ENCODE measurements at regions not wholly inside any gene's neighbourhood (a gene's known extent, or its start where the extent isn't known, plus 50 kb on each side); places are given as distances from the start of the nearest gene placed in this dataset.

GRCh38 chr17:34177642-34178041, 77.4 kb upstream of the CCL2 start:
- Mint-ChIP-seq H3K36me3 (ENCODE audit: low read depth) (no peaks in the 10 kb centered on the region), H3K27me3 (peaks cover 68% of the 10 kb centered on the region), H3K4me1 (peaks cover 3% of the 10 kb centered on the region), H3K27ac (no peak overlapping the region), H3K4me3 (no peak overlapping the region)
- DNase-seq (no peak), ATAC-seq (no peak)
- H3K9me3 ChIP-seq (ENCODE audit: control insufficient read depth, low read length, poor library complexity, severe bottlenecking), result no peaks in the 10 kb centered on the region

GRCh38 chr17:34178092-34178491, 77.0 kb upstream of the CCL2 start:
- ATAC-seq, result no peak
- no peak for DNase-seq
- no peak overlapping the region for H3K27ac Mint-ChIP-seq
- H3K4me3 Mint-ChIP-seq, result no peak overlapping the region
- H3K4me1 Mint-ChIP-seq, result peaks cover 3% of the 10 kb centered on the region
- no peaks in the 10 kb centered on the region for H3K9me3 ChIP-seq (ENCODE audit: control insufficient read depth, low read length, poor library complexity, severe bottlenecking)
- H3K27me3 Mint-ChIP-seq, result peaks cover 73% of the 10 kb centered on the region
- H3K36me3 Mint-ChIP-seq (ENCODE audit: low read depth), result no peaks in the 10 kb centered on the region

- DNase-seq (no peak), ATAC-seq (no peak)
- H3K27me3 Mint-ChIP-seq, result peaks cover 82% of the 10 kb centered on the region
- H3K27ac Mint-ChIP-seq, result no peak overlapping the region
- peaks cover 7% of the 10 kb centered on the region for H3K4me1 Mint-ChIP-seq
- H3K4me3 Mint-ChIP-seq, result no peak overlapping the region
- H3K9me3 ChIP-seq (ENCODE audit: control insufficient read depth, low read length, poor library complexity, severe bottlenecking), result no peaks in the 10 kb centered on the region
- H3K36me3 Mint-ChIP-seq (ENCODE audit: low read depth), result no peaks in the 10 kb centered on the region
These were observed 72.9 kb upstream of the CCL2 start for GRCh38 chr17:34182036-34182803.

- Mint-ChIP-seq H3K36me3 (ENCODE audit: low read depth) (no peaks in the 10 kb centered on the region), H3K4me1 (peaks cover 8% of the 10 kb centered on the region), H3K27ac (no peak overlapping the region), H3K27me3 (peaks cover 59% of the 10 kb centered on the region), H3K4me3 (no peak overlapping the region)
- DNase-seq (no peak), ATAC-seq (no peak)
- H3K9me3 ChIP-seq (ENCODE audit: control insufficient read depth, low read length, poor library complexity, severe bottlenecking), result no peaks in the 10 kb centered on the region
These were observed 59.1 kb upstream of the CCL2 start for GRCh38 chr17:34195987-34196386.

- no peak for ATAC-seq
These were observed 56.6 kb upstream of the CCL2 start for GRCh38 chr17:34198519-34198918.

GRCh38 chr17:34199454-34199853, 55.6 kb upstream of the CCL2 start:
- Mint-ChIP-seq H3K4me3 (no peak overlapping the region), H3K27ac (no peak overlapping the region), H3K27me3 (peaks cover 74% of the 10 kb centered on the region), H3K36me3 (ENCODE audit: low read depth) (peaks cover 3% of the 10 kb centered on the region), H3K4me1 (peaks cover 8% of the 10 kb centered on the region)
- ATAC-seq, result no peak
- DNase-seq, result no peak
- H3K9me3 ChIP-seq (ENCODE audit: control insufficient read depth, low read length, poor library complexity, severe bottlenecking), result no peaks in the 10 kb centered on the region

More at GRCh38 chr17:34198519-34198918, 56.6 kb upstream of the CCL2 start:
- DNase-seq, result no peak
- H3K4me3 Mint-ChIP-seq, result peak overlapping the region; percentile 76
- peaks cover 71% of the 10 kb centered on the region for H3K27me3 Mint-ChIP-seq
- H3K36me3 Mint-ChIP-seq (ENCODE audit: low read depth), result peaks cover 3% of the 10 kb centered on the region
- H3K27ac Mint-ChIP-seq, result no peak overlapping the region
- no peaks in the 10 kb centered on the region for H3K9me3 ChIP-seq (ENCODE audit: control insufficient read depth, low read length, poor library complexity, severe bottlenecking)
- H3K4me1 Mint-ChIP-seq, result peaks cover 8% of the 10 kb centered on the region

- H3K36me3 Mint-ChIP-seq (ENCODE audit: low read depth), result peaks cover 3% of the 10 kb centered on the region
- peaks cover 8% of the 10 kb centered on the region for H3K4me1 Mint-ChIP-seq
- no peak overlapping the region for H3K4me3 Mint-ChIP-seq
- DNase-seq (peak; percentile 23 to 58 (median 27)), ATAC-seq (peak; percentile 92)
- H3K9me3 ChIP-seq (ENCODE audit: control insufficient read depth, low read length, poor library complexity, severe bottlenecking), result no peaks in the 10 kb centered on the region
- peaks cover 69% of the 10 kb centered on the region for H3K27me3 Mint-ChIP-seq
- no peak overlapping the region for H3K27ac Mint-ChIP-seq
These were observed 55.1 kb upstream of the CCL2 start for GRCh38 chr17:34199932-34200534.

GRCh38 chr17:34201225-34201624, 53.9 kb upstream of the CCL2 start:
- ATAC-seq, result no peak
- H3K27me3 Mint-ChIP-seq, result peaks cover 76% of the 10 kb centered on the region
- no peaks in the 10 kb centered on the region for H3K9me3 ChIP-seq (ENCODE audit: control insufficient read depth, low read length, poor library complexity, severe bottlenecking)
- peaks cover 3% of the 10 kb centered on the region for H3K36me3 Mint-ChIP-seq (ENCODE audit: low read depth)
- no peak for DNase-seq
- H3K4me1 Mint-ChIP-seq, result peaks cover 8% of the 10 kb centered on the region
- H3K27ac Mint-ChIP-seq, result no peak overlapping the region
- no peak overlapping the region for H3K4me3 Mint-ChIP-seq

- H3K27ac Mint-ChIP-seq, result no peak overlapping the region
- no peak for ATAC-seq
- no peaks in the 10 kb centered on the region for H3K9me3 ChIP-seq (ENCODE audit: control insufficient read depth, low read length, poor library complexity, severe bottlenecking)
- no peak for DNase-seq
- H3K4me1 Mint-ChIP-seq, result peaks cover 8% of the 10 kb centered on the region
- H3K36me3 Mint-ChIP-seq (ENCODE audit: low read depth), result peaks cover 3% of the 10 kb centered on the region
- peaks cover 73% of the 10 kb centered on the region for H3K27me3 Mint-ChIP-seq
- no peak overlapping the region for H3K4me3 Mint-ChIP-seq
These were observed 53.3 kb upstream of the CCL2 start for GRCh38 chr17:34201767-34202166.

GRCh38 chr17:34203018-34203638, 52.0 kb upstream of the CCL2 start:
- no peak overlapping the region for H3K27ac Mint-ChIP-seq
- no peaks in the 10 kb centered on the region for H3K9me3 ChIP-seq (ENCODE audit: control insufficient read depth, low read length, poor library complexity, severe bottlenecking)
- H3K4me1 Mint-ChIP-seq, result peaks cover 8% of the 10 kb centered on the region
- no peak overlapping the region for H3K4me3 Mint-ChIP-seq
- peaks cover 3% of the 10 kb centered on the region for H3K36me3 Mint-ChIP-seq (ENCODE audit: low read depth)
- DNase-seq (no peak), ATAC-seq (no peak)
- peaks cover 70% of the 10 kb centered on the region for H3K27me3 Mint-ChIP-seq

- Mint-ChIP-seq H3K27ac (no peak overlapping the region), H3K27me3 (peaks cover 57% of the 10 kb centered on the region), H3K36me3 (ENCODE audit: low read depth) (peaks cover 3% of the 10 kb centered on the region), H3K4me3 (no peak overlapping the region), H3K4me1 (peaks cover 5% of the 10 kb centered on the region)
- DNase-seq (no peak), ATAC-seq (no peak)
- no peaks in the 10 kb centered on the region for H3K9me3 ChIP-seq (ENCODE audit: control insufficient read depth, low read length, poor library complexity, severe bottlenecking)
These were observed 50.7 kb upstream of the CCL2 start for GRCh38 chr17:34204402-34204801.
